ENCODE measurements at regions not wholly inside any gene's neighbourhood (a gene's known extent, or its start where the extent isn't known, plus 50 kb on each side); places are given as distances from the start of the nearest gene placed in this dataset.
"Not testable (repeated sequence)": the region's sequence is repeated elsewhere in the genome, so short reads cannot be mapped to it uniquely, and the experiment has no call there.

DNA sequence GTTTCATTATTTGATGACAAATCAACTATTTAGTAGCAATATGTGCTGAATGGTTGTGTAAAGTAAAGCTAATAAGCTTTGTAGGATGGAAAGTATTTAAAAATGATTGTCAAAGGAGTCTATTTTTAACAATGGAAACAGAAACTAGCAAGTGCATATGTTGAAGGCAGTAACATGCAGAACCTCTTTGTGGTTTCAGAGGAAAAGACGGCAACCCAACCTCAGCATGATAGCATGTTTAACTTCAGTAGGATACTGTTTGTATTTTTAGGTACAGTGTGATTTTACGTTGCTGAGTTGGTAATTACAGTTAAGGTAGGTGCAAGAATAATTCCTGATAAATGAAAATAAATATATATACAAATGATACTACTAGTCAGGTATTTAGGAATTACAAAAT is 545.4 kb downstream of the CDY1 start:
- DNase-seq (ENCODE audit: low read depth) = not testable (repeated sequence)

DNA sequence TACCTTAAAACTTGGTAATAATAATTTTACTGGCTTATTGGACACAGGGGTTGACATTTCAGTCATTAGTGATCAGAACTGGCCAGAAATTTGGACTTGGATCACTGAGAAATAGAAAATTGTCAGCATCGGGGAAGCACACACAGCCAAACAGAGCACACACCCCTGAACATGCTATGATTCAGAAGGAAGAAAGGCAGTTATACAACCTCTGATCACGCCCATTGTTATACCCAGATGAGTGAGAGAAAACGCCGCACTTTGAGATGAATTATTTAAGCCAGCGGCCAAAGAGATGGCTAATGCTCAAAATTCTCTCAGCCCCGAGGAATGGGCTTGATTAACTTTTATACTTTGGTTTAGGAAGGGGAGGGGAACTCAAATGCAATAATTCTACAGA is 557.4 kb downstream of the CDY1 start:
- DNase-seq (ENCODE audit: low read depth) = not testable (repeated sequence)

DNA sequence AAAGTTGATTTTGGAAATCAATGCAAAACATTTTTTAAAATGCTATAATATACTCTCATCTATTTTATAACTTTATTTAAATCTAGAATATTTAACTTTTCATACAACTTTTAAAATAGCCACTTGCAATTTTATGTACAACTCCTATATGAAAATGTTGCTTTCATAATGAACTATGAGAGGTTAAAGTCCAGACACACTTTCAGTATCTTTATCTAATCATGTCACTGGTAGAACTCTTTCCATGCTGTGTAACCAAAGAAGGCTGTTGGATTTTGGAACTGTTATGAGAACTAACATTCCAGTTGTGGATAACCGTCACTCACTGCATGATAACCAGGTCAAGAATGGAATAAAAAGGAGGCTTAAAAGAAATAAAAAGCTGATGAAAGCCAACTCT is 603.1 kb downstream of the CDY1 start:
- not testable (repeated sequence) for DNase-seq (ENCODE audit: low read depth)

DNA sequence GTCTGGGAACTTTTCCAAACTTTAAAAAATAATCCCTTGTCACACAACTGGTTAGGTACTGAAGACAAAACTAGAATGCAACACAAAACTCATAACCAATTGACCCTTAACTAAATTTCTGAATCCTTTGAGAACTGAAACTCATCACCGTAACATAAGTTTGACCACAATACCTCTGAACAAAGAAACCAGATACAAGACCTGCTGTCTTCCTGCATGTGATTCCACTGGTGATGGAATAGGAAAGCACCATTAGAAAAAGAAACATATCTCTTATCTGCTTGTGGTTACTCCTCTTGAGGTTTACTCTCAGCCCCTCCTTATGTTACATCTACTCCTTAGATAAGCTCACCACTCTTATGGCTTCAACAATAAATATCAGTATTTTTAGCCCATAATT is 603.6 kb downstream of the CDY1 start:
- DNase-seq (ENCODE audit: low read depth) = not testable (repeated sequence)

DNA sequence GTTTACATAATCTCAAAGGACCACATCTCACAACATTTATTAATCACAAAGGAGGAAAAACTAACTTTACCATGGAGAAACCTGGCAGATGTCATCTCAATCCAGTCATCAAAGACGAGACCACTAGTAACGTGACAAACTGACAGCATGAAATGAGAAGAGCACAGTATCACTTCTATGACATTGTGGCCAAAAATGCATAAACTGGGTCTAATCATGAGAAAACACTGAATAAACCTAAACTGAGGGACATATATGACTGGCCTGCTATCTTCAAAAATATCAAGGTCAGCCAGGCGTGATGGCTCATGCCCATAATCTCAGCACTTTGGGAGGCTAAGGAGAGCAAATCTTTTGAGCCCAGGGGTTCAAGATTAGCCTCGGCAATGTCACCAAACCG is 619.0 kb downstream of the CDY1 start:
- not testable (repeated sequence) for DNase-seq (ENCODE audit: low read depth)

DNA sequence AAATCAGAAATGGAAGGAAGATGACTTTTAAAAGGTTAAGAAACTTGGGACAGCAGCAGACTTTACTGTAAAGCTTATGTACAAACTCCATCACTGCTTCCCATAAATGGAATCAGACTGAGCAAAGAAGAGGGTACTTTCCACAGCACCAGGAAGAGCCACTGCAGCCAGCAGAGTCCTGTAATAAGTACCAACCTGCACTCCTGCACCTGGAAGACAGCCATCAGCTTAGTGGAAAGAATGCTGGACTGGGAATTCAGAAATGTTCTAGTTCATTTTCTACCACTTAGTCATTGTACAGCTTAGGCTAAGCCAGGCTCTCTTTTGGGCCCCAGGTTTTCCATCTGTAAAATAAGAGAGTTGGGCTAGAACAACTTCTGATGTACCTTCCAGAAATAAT is 632.3 kb downstream of the CDY1 start:
- not testable (repeated sequence) for DNase-seq (ENCODE audit: low read depth)

DNA sequence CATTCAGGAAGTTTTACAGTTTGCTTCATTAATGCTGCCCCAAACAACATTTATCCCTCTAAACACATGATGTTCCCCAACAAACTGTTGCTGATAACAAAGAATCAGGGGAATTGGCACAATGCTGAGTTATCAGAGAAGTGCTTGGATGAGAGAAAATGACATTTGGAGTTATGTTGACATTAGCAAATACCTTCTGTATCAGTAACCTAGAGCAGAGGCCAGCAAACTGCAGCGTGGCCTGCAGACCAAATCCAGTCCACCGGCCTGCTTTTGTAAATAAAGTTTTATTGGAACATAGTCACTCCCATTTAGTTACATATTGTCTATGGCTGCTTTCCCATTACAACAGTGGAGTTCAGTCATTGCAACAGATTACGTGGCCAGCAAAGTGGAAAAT is 643.5 kb downstream of the CDY1 start:
- not testable (repeated sequence) for DNase-seq (ENCODE audit: low read depth)

DNA sequence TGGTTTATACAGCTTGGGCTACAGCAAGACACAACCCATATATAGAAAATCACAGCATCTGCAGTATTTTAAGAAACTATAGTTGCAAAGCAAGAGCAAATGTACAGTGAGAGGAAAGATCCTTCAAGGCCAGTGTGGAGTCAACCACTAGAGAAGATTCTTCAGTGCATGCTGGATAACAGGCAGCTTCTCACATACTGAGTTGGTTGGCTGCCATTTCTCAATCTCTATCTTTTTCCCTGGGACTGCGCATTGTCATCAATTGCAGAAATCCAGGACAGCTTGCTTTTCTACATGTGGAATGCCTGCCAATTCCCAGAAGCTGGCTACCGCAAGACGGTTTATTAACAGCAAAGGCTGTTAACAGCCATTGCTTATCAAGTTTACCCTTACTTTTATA is 646.5 kb downstream of the CDY1 start:
- DNase-seq (ENCODE audit: low read depth) = not testable (repeated sequence)

DNA sequence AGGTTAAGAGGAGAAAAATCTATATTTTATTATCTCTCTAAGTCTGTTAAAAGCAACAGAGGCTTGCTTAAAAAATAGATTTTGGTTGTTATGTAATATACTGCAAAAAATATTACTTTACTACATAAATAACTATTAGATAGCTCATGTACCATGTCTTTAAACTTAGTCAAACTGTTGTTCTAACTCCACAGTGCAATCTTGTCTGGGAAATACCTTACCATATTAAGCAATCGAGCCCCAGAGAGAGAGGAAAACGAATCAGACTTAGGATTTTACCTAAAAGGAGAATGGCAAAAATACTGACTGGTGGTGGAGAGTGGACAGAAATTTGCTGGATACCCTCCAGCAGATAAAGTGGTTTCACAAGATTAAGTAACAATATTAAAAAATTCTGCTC is 647.0 kb downstream of the CDY1 start:
- not testable (repeated sequence) for DNase-seq (ENCODE audit: low read depth)

DNA sequence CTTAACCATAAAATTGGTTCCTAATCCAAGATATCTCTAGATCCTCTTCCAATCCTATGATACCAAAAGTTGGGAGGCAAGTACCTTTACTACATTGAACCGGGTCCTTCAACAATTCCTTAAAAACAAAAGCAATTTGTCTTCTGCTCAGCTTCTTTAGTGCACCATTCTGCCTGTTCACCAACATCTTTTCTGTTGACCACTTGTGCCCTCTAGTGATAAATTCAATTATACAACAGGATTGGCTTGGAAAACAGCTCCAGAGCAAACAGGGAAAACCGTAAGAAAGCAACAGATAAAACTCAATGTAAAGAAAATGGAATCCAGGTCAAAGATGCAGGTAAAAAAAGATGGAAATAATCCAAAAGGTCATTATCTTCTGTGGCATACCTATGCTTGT is 651.2 kb downstream of the CDY1 start:
- not testable (repeated sequence) for DNase-seq (ENCODE audit: low read depth)

DNA sequence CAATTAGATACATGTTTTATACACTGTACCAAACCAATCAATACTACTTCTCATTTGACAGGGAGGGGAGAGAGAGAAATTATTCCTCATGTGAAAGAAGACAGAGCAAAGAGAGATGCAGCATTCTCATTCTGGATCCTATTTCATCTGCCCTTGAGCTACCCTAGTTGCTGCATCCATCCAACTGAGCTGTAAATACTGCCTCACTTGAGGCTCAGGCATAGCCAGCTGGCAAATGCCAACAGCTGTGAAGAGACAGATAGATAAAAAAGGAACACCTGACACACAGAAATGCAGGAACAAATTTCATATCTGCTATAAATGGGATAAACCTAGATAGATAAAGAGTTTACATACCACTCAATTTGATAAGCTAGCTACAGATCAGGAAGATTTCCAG is 684.1 kb downstream of the CDY1 start:
- DNase-seq (ENCODE audit: low read depth) = not testable (repeated sequence)

DNA sequence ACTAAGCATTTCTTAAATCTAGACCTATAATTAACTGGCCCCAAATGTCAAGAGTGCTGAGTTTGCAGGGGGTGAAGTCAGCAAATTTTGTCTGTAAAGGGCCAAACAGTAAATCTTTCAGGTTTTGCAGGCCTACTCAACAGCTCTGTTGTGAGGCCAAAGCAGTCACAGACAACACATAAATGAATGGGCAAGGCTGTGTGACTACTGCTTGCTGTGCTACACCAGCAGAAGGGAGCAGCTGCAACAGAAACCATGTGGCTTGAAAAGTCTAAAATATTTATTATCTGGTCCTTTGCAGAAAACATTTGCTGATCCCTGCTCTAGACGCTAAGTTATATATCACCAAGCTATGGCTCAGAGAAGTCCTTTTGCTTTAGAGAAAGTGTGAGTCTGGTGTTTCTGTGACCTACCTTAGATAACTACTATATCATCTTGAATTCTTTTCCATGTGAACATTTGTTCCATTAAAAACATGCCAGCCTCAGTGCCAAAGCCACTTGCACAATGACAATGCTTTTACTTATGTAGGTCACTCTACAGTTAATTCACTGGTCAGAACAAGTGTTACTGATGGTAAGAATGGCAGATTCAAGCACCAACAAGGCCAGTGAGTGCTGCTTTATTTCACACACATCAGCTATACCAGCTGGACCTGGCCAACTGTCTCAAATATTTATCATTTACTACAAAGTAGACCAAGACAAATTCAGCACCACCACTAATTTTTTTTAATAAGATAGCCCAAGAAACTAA is 684.9 kb downstream of the CDY1 start:
- DNase-seq (ENCODE audit: low read depth) = not testable (repeated sequence)

DNA sequence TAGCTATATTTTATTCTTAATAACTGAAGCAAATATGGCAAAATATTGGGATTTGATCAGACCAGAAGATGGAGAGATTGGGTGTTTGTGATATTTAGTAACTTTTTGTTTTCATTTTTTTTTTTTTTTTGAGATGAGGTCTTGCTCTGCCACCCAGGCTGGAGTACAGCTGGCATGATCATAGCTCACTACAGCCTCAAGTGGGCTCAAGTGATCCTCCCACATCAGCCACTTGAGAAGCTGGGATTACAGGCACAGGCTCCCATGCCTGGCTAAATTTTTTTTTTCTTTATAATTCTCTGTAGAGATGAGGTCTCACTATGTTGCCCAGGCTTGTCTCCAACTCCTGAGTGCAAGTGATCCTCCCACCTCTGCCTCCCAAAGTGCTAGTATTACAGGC is 686.4 kb downstream of the CDY1 start:
- DNase-seq (ENCODE audit: low read depth) = not testable (repeated sequence)

DNA sequence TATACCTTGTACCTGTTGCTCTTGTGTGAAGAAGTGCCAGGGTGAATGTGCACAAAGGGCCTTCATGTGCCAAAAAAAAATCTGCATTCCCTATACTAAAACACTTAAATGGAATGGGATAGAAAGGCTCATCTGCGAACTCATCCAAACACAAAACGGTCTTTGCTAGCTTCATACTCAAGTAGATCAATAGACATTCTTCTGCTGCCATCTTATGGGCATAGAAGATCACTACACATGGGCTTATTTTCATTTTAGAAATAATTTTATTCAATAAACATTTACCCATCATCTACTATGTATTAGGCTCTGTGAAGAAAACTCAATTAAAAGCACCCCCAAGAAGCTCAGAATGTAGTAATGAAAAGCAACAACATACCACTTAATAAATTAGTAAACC is 693.1 kb downstream of the CDY1 start:
- DNase-seq (ENCODE audit: low read depth) = peak; percentile 19

DNA sequence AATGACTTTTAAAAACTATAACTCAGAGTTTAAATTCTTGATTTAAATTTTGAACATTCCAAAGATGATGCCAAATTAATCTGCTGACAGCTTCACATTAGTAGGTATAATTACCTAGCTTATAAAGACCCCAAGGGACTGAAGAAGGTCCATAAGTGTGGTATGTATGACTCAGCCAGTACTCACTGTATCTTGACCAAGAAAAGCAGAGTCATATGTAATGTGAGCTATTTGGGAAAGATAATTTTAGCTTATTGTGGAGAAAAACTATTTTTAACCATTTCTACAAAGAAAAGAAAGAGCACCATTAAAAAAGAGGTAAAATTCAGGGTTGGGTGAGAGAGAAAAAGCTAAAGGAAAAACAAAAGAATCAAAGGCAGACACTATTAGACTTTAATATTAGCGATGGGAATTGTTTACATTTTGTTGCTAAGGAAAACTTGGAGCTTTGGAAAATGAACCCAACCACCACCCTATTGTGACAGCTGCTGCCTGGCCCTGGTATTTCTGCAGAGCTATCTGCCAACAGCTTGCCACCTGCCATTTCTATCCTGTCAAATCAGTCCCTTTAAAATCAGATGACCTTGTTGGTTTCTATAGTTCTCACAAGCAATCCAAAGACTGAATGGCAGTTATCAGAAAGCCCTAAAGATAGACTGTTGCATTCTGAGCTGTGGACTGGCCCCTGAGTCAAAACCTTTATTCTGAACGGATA is 697.7 kb downstream of the CDY1 start:
- not testable (repeated sequence) for DNase-seq (ENCODE audit: low read depth)

DNA sequence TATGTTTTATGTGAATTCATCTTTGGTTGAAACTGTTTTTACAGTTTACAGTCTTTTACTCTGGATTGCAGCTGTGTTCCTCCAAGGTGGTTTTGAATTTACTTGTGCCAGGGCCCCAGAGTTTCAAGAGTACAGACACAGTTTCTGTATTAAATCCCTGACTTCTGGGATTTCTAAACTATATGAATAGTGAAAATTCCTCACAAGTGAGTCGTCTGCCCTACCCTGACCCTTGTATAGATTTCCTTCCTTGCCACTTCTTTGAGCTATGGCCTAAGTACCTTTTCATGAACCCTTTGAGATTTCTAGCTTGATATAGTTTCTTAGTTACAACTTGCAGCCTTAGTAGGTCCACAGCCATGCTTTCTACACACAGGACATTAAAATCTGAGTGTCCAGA is 700.8 kb downstream of the CDY1 start:
- DNase-seq (ENCODE audit: low read depth) = not testable (repeated sequence)

DNA sequence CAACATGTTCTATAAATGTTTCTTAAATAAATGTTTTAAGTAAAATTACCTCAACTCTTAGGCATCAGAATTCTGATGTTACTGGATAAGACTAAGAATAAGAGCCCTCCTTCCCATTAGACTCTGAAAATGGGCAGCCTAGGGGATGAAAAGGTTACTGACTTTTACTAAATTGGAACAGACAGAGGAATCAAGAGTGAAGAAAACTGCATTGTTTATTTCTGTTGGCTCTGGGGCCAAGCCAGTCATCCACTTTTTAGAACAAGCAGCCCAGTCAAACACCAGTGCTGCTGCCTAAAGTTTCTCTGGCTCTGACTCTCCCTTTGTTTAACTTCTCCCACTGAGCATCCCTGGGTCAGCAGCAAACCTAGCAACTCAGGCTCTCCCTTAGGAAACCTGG is 731.0 kb downstream of the CDY1 start:
- DNase-seq (ENCODE audit: low read depth) = not testable (repeated sequence)

DNA sequence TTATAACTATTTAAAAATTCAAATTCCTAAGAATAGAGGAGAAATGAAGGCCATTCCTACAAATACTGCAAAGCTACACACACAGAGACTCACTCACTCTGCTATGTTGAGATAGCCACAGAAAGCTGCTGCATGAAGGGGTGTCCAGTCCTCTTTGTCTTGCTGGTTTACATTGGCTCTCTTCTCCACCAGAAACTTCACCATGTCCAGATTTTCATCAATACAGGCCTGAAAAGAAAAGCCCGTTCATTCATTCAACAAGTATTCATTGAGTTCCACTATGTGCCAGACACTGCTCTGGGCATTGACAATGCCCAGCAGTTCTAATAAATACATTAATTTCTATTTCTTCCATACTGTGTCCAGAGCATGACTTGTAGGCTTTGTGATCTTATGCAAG is 732.3 kb downstream of the CDY1 start:
- no peak for DNase-seq (ENCODE audit: low read depth)

DNA sequence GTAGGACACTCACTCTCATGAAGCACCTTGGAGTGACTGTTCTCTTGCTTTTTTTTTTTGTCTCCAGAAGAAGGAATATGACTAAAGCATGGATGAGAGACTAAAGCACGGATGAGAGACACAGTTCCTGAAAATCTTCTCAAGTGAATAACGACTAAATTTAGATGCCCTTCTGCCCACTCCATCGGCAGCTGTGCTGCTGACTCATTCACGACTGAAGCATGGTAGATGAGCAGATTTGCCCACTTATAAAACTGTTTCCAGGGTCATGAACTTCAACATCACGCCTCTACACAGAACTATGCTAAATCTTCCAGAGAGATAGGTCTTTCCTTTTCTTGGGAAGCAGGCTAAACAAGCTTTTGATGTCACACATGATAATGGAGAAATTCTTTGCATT is 738.0 kb downstream of the CDY1 start:
- not testable (repeated sequence) for DNase-seq (ENCODE audit: low read depth)

DNA sequence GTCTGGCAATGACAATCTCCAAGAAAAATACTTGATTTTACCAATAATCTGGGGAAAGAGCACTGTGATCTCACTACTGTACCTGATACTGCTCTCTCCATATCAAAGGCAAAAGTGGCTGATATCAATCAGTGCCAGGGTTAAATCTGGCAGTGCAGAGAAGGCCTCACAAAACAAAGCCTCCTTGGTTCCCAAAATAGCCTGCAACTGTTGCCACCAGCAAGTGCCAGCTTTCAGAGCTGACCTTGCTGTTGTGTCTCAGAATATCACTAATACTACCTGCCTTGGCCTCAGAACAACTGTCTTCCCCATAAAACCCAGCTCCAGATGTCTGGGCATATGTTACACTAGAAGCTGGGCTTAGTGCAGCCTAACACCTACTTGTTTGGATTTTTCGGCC is 738.6 kb downstream of the CDY1 start:
- not testable (repeated sequence) for DNase-seq (ENCODE audit: low read depth)

DNA sequence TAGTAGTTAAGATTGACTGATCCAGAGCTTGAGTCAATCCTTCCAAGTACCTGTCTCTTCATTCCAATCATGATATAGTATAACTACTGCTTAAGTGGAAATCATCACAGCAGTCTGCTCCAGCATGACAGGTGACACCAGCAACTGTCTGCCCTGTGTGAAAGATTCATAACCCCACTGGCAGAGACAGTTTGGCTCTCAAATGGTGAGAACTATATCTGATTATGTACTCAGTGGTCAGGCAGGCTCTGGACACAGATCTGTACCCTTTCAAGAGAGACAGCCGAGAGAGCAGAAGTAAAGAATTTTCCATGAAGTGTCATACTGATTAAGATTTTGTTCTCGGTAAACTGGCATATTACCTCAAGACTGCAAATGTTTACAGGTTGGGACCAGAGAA is 741.5 kb downstream of the CDY1 start:
- DNase-seq (ENCODE audit: low read depth) = not testable (repeated sequence)

DNA sequence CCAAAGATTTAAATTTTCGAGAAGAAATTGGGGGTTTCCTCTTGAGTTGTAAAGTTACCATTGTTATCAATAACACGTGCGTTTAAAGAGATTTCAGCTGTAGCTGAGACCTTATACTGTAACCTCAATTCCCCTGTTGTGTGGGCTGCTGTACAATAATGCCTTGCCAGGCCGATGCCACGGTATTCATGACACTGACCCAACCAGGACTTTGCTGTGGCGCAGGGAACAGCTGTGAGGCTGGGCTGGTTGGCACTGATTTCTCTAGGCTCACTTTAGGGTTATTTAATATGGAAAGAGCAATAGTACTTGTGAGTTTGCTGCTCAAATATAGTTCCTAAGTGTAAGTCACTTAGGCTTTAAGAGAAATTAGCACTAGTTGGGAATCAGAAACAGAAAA is 744.2 kb downstream of the CDY1 start:
- DNase-seq (ENCODE audit: low read depth) = not testable (repeated sequence)

DNA sequence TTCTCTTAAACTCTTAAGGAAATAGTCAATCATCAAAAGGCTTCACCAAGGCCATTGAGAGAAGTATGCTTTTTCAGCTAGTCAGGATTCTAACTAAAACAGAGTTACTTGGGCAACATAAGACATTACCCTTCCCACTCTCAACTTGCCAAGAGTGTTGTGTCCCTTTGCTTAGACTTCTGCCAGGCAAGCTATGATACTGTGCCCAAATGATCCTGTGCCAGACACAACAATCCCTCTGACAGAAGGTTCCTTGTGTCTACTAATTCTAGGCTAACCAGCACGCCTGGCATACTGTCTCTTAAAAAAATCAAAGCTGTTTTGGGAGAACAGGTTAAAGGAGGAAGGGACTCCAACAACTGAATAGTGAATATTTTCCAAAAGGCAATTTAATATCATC is 750.6 kb downstream of the CDY1 start:
- not testable (repeated sequence) for DNase-seq (ENCODE audit: low read depth)

All from fibroblast of gingiva (primary cell).